Gastroesophageal sphincter (tissue), 3 donors: ENCODE measurements at regions not wholly inside any gene's neighbourhood (a gene's known extent, or its start where the extent isn't known, plus 50 kb on each side); places are given as distances from the start of the nearest gene placed in this dataset.

Experiments used
- EP300 ChIP-seq: sonication (generic); formaldehyde crosslinking; IDR thresholded peaks from one replicate; pipeline ENCODE4 v1.6.1; 2017; ENCODE audit warnings: antibody characterized with exemption, mild to moderate bottlenecking
- POLR2A ChIP-seq, 2 donors: fragments of 450-650 bp; IDR thresholded peaks; one replicate each; pipeline ENCODE4 v1.6.1; 2017; ENCODE audit warnings: antibody characterized with exemption in 2 of 2, mild to moderate bottlenecking in 2 of 2, moderate library complexity in 1 of 2
- POLR2AphosphoS5 ChIP-seq: sonication (generic); formaldehyde crosslinking; IDR thresholded peaks from one replicate; pipeline ENCODE4 v1.6.1; 2017; ENCODE audit warnings: antibody characterized with exemption
- TF ChIP-seq, protein P1 (sequence below), 4 experiments: fragments of 200-600 bp in 2 of 4; fragments of 450-650 bp in 2 of 4; sonication (generic) in 1 of 4; IDR thresholded peaks; one replicate each; pipeline ENCODE4 v1.5.1; 2017 to 2019; ENCODE audit warnings: antibody characterized with exemption in 4 of 4, mild to moderate bottlenecking in 2 of 4, moderate library complexity in 2 of 4

DNA sequence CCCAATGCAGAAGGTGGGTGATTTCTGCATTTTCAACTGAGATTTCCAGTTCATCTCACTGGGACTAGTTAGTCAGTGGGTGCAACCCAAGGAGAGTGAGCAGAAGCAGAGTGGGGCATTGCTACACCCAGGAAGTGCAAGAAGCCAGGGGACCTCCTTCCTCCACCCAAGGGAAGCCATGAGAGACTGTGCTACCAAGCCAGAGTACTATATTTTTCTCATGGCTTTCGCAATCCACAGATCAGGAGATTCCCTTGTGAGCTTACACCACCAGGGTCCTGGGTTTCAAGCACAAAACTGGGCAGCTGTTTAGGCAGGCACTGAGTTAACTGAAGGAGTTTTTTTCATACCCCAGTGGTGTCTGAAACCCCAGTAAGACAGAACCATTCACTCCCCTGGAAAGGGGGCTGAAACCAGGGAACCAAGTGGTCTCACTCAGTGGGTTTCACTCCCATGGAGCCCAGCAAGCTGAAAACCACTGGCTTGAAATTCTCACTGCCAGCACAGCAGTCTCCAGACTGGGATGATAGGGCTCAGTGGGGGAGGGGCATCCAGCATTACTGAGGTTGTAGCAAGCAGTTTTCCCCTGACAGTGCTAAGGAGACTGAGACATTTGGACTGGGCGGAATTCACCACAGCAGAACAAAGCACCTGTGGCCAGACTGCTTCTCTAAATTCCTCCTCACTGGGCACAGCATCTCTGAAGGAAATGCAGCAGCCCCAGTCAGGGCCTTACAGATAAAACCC, 903.4 kb downstream of the TECRL start:
- TF ChIP-seq POLR2AphosphoS5 (no peak), POLR2A (IDR thresholded peaks at IDR 0.05) (no peak), EP300 (no peak)
- TF ChIP-seq, protein P1, sequence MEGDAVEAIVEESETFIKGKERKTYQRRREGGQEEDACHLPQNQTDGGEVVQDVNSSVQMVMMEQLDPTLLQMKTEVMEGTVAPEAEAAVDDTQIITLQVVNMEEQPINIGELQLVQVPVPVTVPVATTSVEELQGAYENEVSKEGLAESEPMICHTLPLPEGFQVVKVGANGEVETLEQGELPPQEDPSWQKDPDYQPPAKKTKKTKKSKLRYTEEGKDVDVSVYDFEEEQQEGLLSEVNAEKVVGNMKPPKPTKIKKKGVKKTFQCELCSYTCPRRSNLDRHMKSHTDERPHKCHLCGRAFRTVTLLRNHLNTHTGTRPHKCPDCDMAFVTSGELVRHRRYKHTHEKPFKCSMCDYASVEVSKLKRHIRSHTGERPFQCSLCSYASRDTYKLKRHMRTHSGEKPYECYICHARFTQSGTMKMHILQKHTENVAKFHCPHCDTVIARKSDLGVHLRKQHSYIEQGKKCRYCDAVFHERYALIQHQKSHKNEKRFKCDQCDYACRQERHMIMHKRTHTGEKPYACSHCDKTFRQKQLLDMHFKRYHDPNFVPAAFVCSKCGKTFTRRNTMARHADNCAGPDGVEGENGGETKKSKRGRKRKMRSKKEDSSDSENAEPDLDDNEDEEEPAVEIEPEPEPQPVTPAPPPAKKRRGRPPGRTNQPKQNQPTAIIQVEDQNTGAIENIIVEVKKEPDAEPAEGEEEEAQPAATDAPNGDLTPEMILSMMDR (IDR thresholded peaks at IDR 0.05) = no peak
